ENCODE measurements at regions not wholly inside any gene's neighbourhood (a gene's known extent, or its start where the extent isn't known, plus 50 kb on each side); places are given as distances from the start of the nearest gene placed in this dataset.

DNA sequence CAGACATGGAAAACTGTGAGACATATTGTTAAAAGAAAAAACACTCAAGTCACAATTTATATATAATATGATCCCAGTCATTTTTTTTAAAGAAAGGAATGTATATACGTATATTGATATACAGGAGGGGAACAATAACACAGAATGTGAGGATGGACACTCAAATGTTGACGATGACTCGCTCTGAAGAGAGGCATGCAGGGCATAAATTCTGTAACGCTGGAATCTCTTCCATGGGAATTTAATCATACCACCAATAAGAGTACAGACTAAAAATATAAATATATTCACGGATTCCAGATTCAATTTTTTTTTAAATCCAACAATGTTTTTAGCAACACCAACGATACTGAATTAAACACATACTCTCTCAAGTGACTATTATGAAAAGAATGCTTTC lies 106.9 kb upstream of the CCDC28A start:
- TF ChIP-seq EZH2phosphoT487 (IDR thresholded peaks at IDR 0.05; ENCODE audit: borderline replicate concordance) (no peak), POLR2A (IDR thresholded peaks at IDR 0.05; ENCODE audit: borderline replicate concordance, extremely low read depth, insufficient read depth, insufficient read length) (no peak), EZH2 (IDR thresholded peaks at IDR 0.05) (no peak), RAD21 (IDR thresholded peaks at IDR 0.05; ENCODE audit: low read depth) (no peak), POLR2AphosphoS5 (IDR thresholded peaks at IDR 0.05; ENCODE audit: low read depth, low read length) (no peak), FOSL1 (IDR thresholded peaks at IDR 0.05; ENCODE audit: low read depth) (no peak), YY1 (IDR thresholded peaks at IDR 0.05; ENCODE audit: extremely low read depth, insufficient replicate concordance, low read depth, low read length) (no peak), EGR1 (IDR thresholded peaks at IDR 0.05; ENCODE audit: low read depth) (no peak), SIN3A (IDR thresholded peaks at IDR 0.05; ENCODE audit: low read depth) (no peak), CEBPB (IDR thresholded peaks at IDR 0.05; ENCODE audit: low read depth) (no peak)
- TF ChIP-seq, protein P1, sequence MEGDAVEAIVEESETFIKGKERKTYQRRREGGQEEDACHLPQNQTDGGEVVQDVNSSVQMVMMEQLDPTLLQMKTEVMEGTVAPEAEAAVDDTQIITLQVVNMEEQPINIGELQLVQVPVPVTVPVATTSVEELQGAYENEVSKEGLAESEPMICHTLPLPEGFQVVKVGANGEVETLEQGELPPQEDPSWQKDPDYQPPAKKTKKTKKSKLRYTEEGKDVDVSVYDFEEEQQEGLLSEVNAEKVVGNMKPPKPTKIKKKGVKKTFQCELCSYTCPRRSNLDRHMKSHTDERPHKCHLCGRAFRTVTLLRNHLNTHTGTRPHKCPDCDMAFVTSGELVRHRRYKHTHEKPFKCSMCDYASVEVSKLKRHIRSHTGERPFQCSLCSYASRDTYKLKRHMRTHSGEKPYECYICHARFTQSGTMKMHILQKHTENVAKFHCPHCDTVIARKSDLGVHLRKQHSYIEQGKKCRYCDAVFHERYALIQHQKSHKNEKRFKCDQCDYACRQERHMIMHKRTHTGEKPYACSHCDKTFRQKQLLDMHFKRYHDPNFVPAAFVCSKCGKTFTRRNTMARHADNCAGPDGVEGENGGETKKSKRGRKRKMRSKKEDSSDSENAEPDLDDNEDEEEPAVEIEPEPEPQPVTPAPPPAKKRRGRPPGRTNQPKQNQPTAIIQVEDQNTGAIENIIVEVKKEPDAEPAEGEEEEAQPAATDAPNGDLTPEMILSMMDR (IDR thresholded peaks at IDR 0.05 in 2 of 3, conservative IDR thresholded peaks at IDR 0.05 in 1 of 3; ENCODE audit: borderline replicate concordance in 1 of 3, insufficient read depth in 1 of 3, low read depth in 2 of 3, low read length in 2 of 3): no peak
- TF ChIP-seq, protein P2, sequence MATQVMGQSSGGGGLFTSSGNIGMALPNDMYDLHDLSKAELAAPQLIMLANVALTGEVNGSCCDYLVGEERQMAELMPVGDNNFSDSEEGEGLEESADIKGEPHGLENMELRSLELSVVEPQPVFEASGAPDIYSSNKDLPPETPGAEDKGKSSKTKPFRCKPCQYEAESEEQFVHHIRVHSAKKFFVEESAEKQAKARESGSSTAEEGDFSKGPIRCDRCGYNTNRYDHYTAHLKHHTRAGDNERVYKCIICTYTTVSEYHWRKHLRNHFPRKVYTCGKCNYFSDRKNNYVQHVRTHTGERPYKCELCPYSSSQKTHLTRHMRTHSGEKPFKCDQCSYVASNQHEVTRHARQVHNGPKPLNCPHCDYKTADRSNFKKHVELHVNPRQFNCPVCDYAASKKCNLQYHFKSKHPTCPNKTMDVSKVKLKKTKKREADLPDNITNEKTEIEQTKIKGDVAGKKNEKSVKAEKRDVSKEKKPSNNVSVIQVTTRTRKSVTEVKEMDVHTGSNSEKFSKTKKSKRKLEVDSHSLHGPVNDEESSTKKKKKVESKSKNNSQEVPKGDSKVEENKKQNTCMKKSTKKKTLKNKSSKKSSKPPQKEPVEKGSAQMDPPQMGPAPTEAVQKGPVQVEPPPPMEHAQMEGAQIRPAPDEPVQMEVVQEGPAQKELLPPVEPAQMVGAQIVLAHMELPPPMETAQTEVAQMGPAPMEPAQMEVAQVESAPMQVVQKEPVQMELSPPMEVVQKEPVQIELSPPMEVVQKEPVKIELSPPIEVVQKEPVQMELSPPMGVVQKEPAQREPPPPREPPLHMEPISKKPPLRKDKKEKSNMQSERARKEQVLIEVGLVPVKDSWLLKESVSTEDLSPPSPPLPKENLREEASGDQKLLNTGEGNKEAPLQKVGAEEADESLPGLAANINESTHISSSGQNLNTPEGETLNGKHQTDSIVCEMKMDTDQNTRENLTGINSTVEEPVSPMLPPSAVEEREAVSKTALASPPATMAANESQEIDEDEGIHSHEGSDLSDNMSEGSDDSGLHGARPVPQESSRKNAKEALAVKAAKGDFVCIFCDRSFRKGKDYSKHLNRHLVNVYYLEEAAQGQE (IDR thresholded peaks at IDR 0.05; ENCODE audit: low read depth): no peak
- TF ChIP-seq, protein P3, sequence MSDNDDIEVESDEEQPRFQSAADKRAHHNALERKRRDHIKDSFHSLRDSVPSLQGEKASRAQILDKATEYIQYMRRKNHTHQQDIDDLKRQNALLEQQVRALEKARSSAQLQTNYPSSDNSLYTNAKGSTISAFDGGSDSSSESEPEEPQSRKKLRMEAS (IDR thresholded peaks at IDR 0.05): no peak
- TF ChIP-seq, protein P4, sequence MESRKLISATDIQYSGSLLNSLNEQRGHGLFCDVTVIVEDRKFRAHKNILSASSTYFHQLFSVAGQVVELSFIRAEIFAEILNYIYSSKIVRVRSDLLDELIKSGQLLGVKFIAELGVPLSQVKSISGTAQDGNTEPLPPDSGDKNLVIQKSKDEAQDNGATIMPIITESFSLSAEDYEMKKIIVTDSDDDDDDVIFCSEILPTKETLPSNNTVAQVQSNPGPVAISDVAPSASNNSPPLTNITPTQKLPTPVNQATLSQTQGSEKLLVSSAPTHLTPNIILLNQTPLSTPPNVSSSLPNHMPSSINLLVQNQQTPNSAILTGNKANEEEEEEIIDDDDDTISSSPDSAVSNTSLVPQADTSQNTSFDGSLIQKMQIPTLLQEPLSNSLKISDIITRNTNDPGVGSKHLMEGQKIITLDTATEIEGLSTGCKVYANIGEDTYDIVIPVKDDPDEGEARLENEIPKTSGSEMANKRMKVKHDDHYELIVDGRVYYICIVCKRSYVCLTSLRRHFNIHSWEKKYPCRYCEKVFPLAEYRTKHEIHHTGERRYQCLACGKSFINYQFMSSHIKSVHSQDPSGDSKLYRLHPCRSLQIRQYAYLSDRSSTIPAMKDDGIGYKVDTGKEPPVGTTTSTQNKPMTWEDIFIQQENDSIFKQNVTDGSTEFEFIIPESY (IDR thresholded peaks at IDR 0.05; ENCODE audit: extremely low read depth, insufficient replicate concordance, low read length): no peak
